ENCODE measurements at regions not wholly inside any gene's neighbourhood (a gene's known extent, or its start where the extent isn't known, plus 50 kb on each side); places are given as distances from the start of the nearest gene placed in this dataset.

DNA sequence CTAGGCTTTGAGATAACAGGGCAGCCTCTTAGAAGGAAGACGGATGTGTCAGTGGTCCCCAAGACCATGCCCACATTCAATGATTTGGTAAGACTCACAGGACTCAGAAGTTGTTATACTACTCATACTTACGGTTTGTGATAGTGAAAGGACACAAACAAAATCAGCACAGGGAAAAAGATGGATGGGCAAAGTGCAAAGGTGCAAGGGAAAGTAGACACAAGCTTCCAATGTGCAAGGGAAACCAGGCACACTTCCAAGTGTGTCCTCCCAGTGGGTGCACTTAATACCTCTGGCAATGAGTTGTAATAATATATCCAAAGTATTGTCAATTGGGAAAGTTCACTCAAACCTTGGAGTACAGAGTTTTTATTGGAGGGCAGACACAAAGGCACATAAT lies 53.8 kb upstream of the VCX start:
- Histone ChIP-seq H3K9ac (ENCODE audit: low read depth, low read length) (no peak overlapping the region), H3K36me3 (ENCODE audit: insufficient read depth, low read length) (no peaks in the 10 kb centered on the region), H3K4me1 (ENCODE audit: insufficient read depth, low read length) (no peaks in the 10 kb centered on the region), H3K9me3 (ENCODE audit: control insufficient read depth, insufficient read depth, low read length) (no peaks in the 10 kb centered on the region)

DNA sequence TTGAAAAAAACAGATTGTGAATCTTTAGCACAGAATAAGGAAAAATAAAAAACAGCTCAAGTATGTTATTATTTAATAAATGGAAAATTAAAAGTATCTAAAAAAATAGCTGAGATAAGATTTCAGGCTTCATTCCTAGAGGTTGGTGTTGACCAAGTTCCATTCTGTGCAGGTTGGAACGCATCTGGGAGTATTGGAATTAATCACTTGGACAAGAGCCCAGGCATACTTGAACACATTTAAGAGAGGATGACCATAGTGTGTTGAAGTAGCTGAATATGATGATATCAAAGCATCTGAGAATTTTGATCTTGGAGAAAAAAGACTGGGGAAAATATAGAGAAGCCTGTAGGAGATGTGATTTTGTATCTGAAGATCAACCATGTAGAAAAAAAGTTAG lies 54.6 kb upstream of the VCX start:
- no peaks in the 10 kb centered on the region for H3K4me1 ChIP-seq (ENCODE audit: insufficient read depth, low read length)
- no peak overlapping the region for H3K9ac ChIP-seq (ENCODE audit: low read depth, low read length)
- no peaks in the 10 kb centered on the region for H3K36me3 ChIP-seq (ENCODE audit: insufficient read depth, low read length)
- no peaks in the 10 kb centered on the region for H3K9me3 ChIP-seq (ENCODE audit: control insufficient read depth, insufficient read depth, low read length)

DNA sequence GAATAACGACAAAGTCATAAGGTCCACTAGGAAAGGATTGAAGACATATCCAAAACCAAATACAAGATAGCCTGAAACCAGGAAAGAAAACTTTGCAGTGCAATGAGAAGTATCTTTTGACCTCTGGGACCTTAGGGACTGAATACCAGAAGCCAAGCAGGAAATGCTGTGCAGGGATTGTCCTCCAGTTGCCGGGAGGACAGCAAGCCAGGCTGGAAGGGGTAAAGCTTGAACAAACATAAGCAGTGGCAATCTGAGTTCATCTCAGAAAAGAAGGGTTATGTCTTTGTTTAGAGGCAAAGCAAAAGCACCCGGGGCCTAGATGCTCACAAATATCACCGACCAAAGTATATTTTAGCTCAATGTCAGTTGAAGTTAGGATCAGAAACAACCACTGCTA lies 55.3 kb upstream of the VCX start:
- Histone ChIP-seq H3K9ac (ENCODE audit: low read depth, low read length) (no peak overlapping the region), H3K36me3 (ENCODE audit: insufficient read depth, low read length) (no peaks in the 10 kb centered on the region), H3K4me1 (ENCODE audit: insufficient read depth, low read length) (no peaks in the 10 kb centered on the region), H3K9me3 (ENCODE audit: control insufficient read depth, insufficient read depth, low read length) (no peaks in the 10 kb centered on the region)

DNA sequence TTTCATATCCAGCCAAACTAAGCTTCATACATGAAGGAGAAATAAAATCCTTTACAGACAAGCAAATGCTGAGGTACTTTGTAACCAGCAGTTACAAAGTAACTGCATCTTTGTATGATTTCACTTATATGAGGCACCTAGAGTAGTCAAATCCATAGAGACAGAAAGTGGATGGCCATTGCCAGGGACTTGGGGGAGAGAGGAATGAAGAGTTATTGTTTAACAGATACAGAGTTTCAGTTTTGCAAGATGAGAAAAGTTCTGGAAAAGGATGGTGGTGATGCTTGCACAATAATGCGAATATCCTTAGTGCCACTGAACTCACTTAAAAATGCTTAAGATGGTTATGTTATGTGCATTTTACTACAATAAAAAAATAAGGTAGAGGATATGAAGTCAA lies 58.4 kb upstream of the VCX start:
- no peaks in the 10 kb centered on the region for H3K4me1 ChIP-seq (ENCODE audit: insufficient read depth, low read length)
- no peaks in the 10 kb centered on the region for H3K36me3 ChIP-seq (ENCODE audit: insufficient read depth, low read length)
- H3K9ac ChIP-seq (ENCODE audit: low read depth, low read length), result no peak overlapping the region
- H3K9me3 ChIP-seq (ENCODE audit: control insufficient read depth, insufficient read depth, low read length), result no peaks in the 10 kb centered on the region

- H3K9me3 ChIP-seq (ENCODE audit: control insufficient read depth, insufficient read depth, low read length), result no peaks in the 10 kb centered on the region
- no peak overlapping the region for H3K9ac ChIP-seq (ENCODE audit: low read depth, low read length)
- H3K4me1 ChIP-seq (ENCODE audit: insufficient read depth, low read length), result no peaks in the 10 kb centered on the region
- H3K36me3 ChIP-seq (ENCODE audit: insufficient read depth, low read length), result no peaks in the 10 kb centered on the region
Measured at GRCh38 chrX:7779644-7780043, 63.3 kb upstream of the VCX start.

- no peak overlapping the region for H3K9ac ChIP-seq (ENCODE audit: low read depth, low read length)
- H3K36me3 ChIP-seq (ENCODE audit: insufficient read depth, low read length), result no peaks in the 10 kb centered on the region
- H3K4me1 ChIP-seq (ENCODE audit: insufficient read depth, low read length), result no peaks in the 10 kb centered on the region
- no peaks in the 10 kb centered on the region for H3K9me3 ChIP-seq (ENCODE audit: control insufficient read depth, insufficient read depth, low read length)
Measured at GRCh38 chrX:7775987-7776386, 67.0 kb upstream of the VCX start.

DNA sequence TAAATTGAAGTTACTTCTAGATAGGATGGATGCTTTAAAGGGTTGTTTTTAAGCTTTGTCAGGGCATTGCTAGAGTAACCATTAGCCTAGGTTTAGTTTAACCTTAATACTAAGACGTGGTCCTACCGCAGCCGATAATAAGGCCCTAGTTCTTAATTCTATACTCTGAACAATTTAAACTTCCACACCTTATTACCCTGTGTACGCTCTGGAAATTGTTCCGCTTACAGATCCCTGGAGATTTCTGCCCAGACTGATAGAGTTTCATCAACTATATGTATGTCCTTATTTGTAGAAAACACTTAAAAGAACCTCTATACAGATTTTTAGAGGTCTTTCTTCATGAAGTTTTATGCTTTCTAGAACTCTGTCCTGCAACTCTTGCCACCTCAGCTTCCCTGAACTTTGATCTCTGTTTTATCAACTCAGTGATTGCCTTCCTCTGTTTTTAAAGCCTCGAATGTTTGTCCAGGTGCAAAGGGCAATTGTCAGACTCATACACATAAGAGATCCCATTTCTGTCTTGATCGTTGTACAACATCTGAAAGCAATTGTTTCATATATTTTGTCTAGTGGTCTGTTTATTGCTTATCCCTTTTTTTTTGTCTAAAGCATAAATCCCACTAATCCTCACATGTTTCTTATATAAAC lies 71.1 kb upstream of the VCX start:
- no peaks in the 10 kb centered on the region for H3K36me3 ChIP-seq (ENCODE audit: insufficient read depth, low read length)
- H3K9ac ChIP-seq (ENCODE audit: low read depth, low read length), result no peak overlapping the region
- H3K9me3 ChIP-seq (ENCODE audit: control insufficient read depth, insufficient read depth, low read length), result 0 out of 2 replicates have a peak, but pooled peaks cover 3% of the 10 kb centered on the region
- H3K4me1 ChIP-seq (ENCODE audit: insufficient read depth, low read length), result no peaks in the 10 kb centered on the region

GRCh38 chrX:7759830-7760229 lies 83.1 kb upstream of the VCX start:
- Histone ChIP-seq H3K9ac (ENCODE audit: low read depth, low read length) (no peak overlapping the region), H3K9me3 (ENCODE audit: control insufficient read depth, insufficient read depth, low read length) (no peaks in the 10 kb centered on the region), H3K4me1 (ENCODE audit: insufficient read depth, low read length) (no peaks in the 10 kb centered on the region), H3K36me3 (ENCODE audit: insufficient read depth, low read length) (no peaks in the 10 kb centered on the region)

DNA sequence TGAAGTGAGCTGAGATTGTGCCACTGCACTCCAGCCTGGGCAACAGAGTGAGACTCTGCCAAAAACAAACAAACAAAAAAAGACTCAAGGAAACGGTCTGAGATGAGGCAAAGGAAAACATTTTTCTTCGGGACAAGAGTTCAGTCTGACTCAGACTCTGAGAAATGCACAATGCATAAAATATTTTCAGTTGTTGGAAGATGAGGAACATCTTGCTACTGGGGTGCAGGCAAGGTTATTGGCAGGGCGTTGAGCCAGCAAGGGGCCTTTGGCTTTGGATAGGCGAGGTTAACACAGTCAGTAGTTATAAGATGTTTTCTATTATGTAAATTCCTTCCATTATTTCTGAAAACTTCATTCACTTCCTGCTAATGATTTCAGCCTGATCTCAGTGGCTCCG lies 96.1 kb upstream of the VCX start:
- no peak overlapping the region for H3K9ac ChIP-seq (ENCODE audit: low read depth, low read length)
- H3K4me1 ChIP-seq (ENCODE audit: insufficient read depth, low read length), result no peaks in the 10 kb centered on the region
- H3K36me3 ChIP-seq (ENCODE audit: insufficient read depth, low read length), result no peaks in the 10 kb centered on the region
- no peaks in the 10 kb centered on the region for H3K9me3 ChIP-seq (ENCODE audit: control insufficient read depth, insufficient read depth, low read length)

DNA sequence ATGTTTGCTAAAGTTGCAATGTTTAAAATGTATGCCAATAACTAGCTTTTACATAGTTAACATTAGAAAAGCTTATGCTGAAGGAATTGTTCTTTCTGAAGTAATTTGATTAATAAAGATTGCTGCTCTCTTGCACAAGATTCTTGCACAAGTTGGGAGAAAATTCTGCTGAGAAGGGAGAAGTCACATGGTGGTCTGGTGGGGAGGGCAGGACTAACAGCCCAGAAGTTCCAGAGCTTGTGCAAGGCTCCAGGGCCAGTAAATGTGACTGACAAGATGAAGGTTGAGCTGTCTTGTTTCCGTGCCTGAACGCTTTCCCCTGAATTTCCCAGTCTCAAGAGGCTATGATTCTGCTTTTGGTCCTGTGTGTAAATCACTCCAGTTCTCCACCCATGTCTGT lies 112.9 kb upstream of the VCX start:
- no peaks in the 10 kb centered on the region for H3K36me3 ChIP-seq (ENCODE audit: insufficient read depth, low read length)
- H3K4me1 ChIP-seq (ENCODE audit: insufficient read depth, low read length), result no peaks in the 10 kb centered on the region
- H3K9ac ChIP-seq (ENCODE audit: low read depth, low read length), result no peak overlapping the region
- no peaks in the 10 kb centered on the region for H3K9me3 ChIP-seq (ENCODE audit: control insufficient read depth, insufficient read depth, low read length)

GRCh38 chrX:7720519-7720918 lies 122.5 kb upstream of the VCX start:
- H3K4me1 ChIP-seq (ENCODE audit: insufficient read depth, low read length), result no peaks in the 10 kb centered on the region; the same call in 1 of the 2 replicates
- H3K9ac ChIP-seq (ENCODE audit: low read depth, low read length), result no peak overlapping the region
- H3K9me3 ChIP-seq (ENCODE audit: control insufficient read depth, insufficient read depth, low read length), result no peaks in the 10 kb centered on the region
- H3K36me3 ChIP-seq (ENCODE audit: insufficient read depth, low read length), result no peaks in the 10 kb centered on the region

DNA sequence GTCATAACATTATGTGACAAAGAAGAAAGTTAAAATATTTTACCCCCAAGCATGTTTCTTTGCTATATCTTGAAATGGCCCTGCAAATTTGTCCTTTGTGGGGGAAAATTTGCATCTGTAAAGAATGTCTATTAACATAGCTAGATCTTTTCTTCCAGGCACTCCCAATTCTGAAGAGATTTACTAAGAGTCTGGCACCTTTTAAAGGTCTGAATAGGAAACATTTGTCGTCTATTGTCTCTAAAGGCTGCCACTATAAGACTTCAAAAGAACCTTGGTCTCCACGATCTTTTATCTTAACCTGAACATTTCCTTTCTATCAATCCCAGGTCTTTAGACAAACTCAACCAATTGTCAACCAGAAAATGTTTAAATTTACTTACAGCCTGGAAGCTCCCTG lies 128.6 kb upstream of the VCX start:
- Histone ChIP-seq H3K36me3 (ENCODE audit: insufficient read depth, low read length) (no peaks in the 10 kb centered on the region), H3K9ac (ENCODE audit: low read depth, low read length) (no peak overlapping the region), H3K4me1 (ENCODE audit: insufficient read depth, low read length) (peaks cover 9% of the 10 kb centered on the region; the same call in 1 of the 2 replicates), H3K9me3 (ENCODE audit: control insufficient read depth, insufficient read depth, low read length) (no peaks in the 10 kb centered on the region)

DNA sequence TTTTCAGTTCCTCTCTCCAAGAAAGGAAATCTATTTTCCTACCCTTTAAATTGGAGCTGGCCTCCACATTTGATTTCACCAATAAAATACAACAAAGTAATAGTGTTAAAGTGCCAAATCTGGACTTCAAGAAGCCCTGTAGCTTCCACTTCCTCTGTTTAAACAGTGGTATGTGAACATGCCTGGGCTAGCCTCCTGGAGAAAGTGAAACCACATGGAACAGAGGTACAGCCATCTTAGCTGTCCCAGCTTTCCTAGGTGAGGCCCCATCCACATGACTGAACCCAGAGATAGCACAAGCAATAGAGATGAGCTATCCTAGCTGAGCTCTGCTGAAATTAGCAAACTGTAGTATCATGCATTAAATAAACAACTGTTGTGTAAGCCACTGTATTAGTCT lies 131.8 kb upstream of the VCX start:
- no peak overlapping the region for H3K9ac ChIP-seq (ENCODE audit: low read depth, low read length)
- no peaks in the 10 kb centered on the region for H3K9me3 ChIP-seq (ENCODE audit: control insufficient read depth, insufficient read depth, low read length)
- H3K36me3 ChIP-seq (ENCODE audit: insufficient read depth, low read length), result no peaks in the 10 kb centered on the region
- H3K4me1 ChIP-seq (ENCODE audit: insufficient read depth, low read length), result peaks cover 9% of the 10 kb centered on the region; the same call in 1 of the 2 replicates

DNA sequence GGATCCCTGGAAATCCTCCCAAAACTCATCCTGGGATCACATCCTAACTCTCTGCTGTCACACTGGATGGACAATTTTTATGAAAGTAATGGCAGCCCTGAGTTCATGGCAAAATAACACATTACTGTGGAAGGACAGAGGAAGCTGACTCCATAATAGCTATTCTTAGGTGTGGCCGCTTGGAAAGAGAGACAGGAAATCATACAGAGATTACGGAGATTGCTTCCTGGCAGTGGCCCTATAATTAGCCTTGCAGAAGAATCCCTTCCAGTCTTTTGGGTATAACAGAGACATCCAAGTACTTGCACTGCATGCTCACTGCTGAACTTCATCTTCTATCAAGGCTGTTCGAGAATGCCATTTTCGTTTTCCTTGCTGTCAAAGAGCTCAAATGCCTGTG lies 133.1 kb upstream of the VCX start:
- peaks cover 9% of the 10 kb centered on the region; the same call in 1 of the 2 replicates for H3K4me1 ChIP-seq (ENCODE audit: insufficient read depth, low read length)
- H3K9ac ChIP-seq (ENCODE audit: low read depth, low read length), result no peak overlapping the region
- H3K9me3 ChIP-seq (ENCODE audit: control insufficient read depth, insufficient read depth, low read length), result no peaks in the 10 kb centered on the region
- H3K36me3 ChIP-seq (ENCODE audit: insufficient read depth, low read length), result no peaks in the 10 kb centered on the region

GRCh38 chrX:7706032-7706431 lies 136.9 kb upstream of the VCX start:
- H3K9ac ChIP-seq (ENCODE audit: low read depth, low read length), result no peak overlapping the region
- H3K36me3 ChIP-seq (ENCODE audit: insufficient read depth, low read length), result no peaks in the 10 kb centered on the region
- no peaks in the 10 kb centered on the region for H3K9me3 ChIP-seq (ENCODE audit: control insufficient read depth, insufficient read depth, low read length)
- H3K4me1 ChIP-seq (ENCODE audit: insufficient read depth, low read length), result no peaks in the 10 kb centered on the region

GRCh38 chrX:7704205-7704604 lies 138.8 kb upstream of the VCX start:
- H3K9ac ChIP-seq (ENCODE audit: low read depth, low read length), result no peak overlapping the region
- no peaks in the 10 kb centered on the region for H3K9me3 ChIP-seq (ENCODE audit: control insufficient read depth, insufficient read depth, low read length)

More at GRCh38 chrX:7704205-7704604, 138.8 kb upstream of the VCX start:
- H3K4me1 ChIP-seq (ENCODE audit: insufficient read depth, low read length), result no peaks in the 10 kb centered on the region
- H3K36me3 ChIP-seq (ENCODE audit: insufficient read depth, low read length), result no peaks in the 10 kb centered on the region
